ENCODE measurements at regions not wholly inside any gene's neighbourhood (a gene's known extent, or its start where the extent isn't known, plus 50 kb on each side); places are given as distances from the start of the nearest gene placed in this dataset.

- CTCF ChIA-PET, result interaction anchor here (1.1 kb wide), 1 partner anchor 55 kb away, joined by 3 read pairs; no protein-coding TSS in a partner anchor
- Mint-ChIP-seq H3K36me3 (ENCODE audit: low read depth) (peaks cover 3% of the 10 kb centered on the region), H3K27ac (no peak overlapping the region), H3K9me3 (peaks cover 20% of the 10 kb centered on the region), H3K4me3 (no peak overlapping the region), H3K4me1 (ENCODE audit: low read depth) (no peaks in the 10 kb centered on the region), H3K27me3 (ENCODE audit: low read depth) (peaks cover 17% of the 10 kb centered on the region)
- no peak for DNase-seq
- intact Hi-C loops (cut with micrococcal nuclease), result no loop called here
These were observed 221.4 kb upstream of the NFE2L3 start for GRCh38 chr7:25930492-25931048.

- Mint-ChIP-seq H3K4me3 (no peak overlapping the region), H3K9me3 (peaks cover 20% of the 10 kb centered on the region), H3K27ac (no peak overlapping the region), H3K4me1 (ENCODE audit: low read depth) (no peaks in the 10 kb centered on the region), H3K36me3 (ENCODE audit: low read depth) (peaks cover 3% of the 10 kb centered on the region), H3K27me3 (ENCODE audit: low read depth) (peaks cover 19% of the 10 kb centered on the region)
- intact Hi-C loops (cut with micrococcal nuclease), result no loop called here
- CTCF ChIA-PET, result interaction anchor here (1.1 kb wide), 1 partner anchor 54 kb away, joined by 3 read pairs; no protein-coding TSS in a partner anchor
- DNase-seq, result no peak
These were observed 220.8 kb upstream of the NFE2L3 start for GRCh38 chr7:25931156-25931555.

DNA sequence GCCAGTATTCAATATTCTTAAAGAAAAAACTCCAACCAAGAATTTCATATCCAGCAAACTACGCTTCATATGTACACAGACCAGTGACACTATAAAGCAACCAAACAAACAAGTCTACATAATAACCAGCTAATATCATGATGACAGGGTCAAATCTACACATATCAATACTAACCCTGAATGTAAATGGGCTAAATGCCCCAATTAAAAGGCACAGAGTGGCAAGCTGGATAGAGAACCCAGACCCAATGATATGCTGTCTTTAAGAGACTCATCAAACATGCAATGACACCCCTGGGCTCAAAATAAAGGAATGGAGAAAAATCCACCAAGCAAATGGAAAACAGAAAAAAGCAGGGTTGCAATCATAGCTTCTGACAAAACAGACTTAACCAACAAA, 218.1 kb upstream of the NFE2L3 start:
- peaks cover 3% of the 10 kb centered on the region for H3K36me3 Mint-ChIP-seq (ENCODE audit: low read depth)
- DNase-seq, result no peak
- CTCF ChIA-PET, result interaction anchor here (1.3 kb wide), 1 partner anchor 12 kb away, joined by 3 read pairs; no protein-coding TSS in a partner anchor

GRCh38 chr7:25940086-25940906, 211.7 kb upstream of the NFE2L3 start:
- peaks cover 4% of the 10 kb centered on the region for H3K27me3 Mint-ChIP-seq (ENCODE audit: low read depth)
- H3K36me3 Mint-ChIP-seq (ENCODE audit: low read depth), result no peaks in the 10 kb centered on the region
- H3K27ac Mint-ChIP-seq, result peak overlapping the region; percentile 26
- intact Hi-C loops (cut with micrococcal nuclease), result loop anchor here (2.0 kb wide), 1 partner anchor 45 kb away; no protein-coding TSS in a partner anchor
- CTCF ChIA-PET, result interaction anchor here (0.6 to 1.4 kb wide), 4 partner anchors 21 to 89 kb away, joined by 3 to 4 read pairs (median 3); no protein-coding TSS in a partner anchor
- H3K9me3 Mint-ChIP-seq, result no peaks in the 10 kb centered on the region
- H3K4me1 Mint-ChIP-seq (ENCODE audit: low read depth), result peaks cover 12% of the 10 kb centered on the region
- no peak for DNase-seq
- peak overlapping the region; percentile 12 for H3K4me3 Mint-ChIP-seq

More for the DNA sequence above, 218.1 kb upstream of the NFE2L3 start:
- no peaks in the 10 kb centered on the region for H3K4me1 Mint-ChIP-seq (ENCODE audit: low read depth)
- H3K27me3 Mint-ChIP-seq (ENCODE audit: low read depth), result peaks cover 16% of the 10 kb centered on the region
- intact Hi-C loops (cut with micrococcal nuclease), result no loop called here
- H3K9me3 Mint-ChIP-seq, result peaks cover 20% of the 10 kb centered on the region
- H3K4me3 Mint-ChIP-seq, result no peak overlapping the region
- no peak overlapping the region for H3K27ac Mint-ChIP-seq

DNA sequence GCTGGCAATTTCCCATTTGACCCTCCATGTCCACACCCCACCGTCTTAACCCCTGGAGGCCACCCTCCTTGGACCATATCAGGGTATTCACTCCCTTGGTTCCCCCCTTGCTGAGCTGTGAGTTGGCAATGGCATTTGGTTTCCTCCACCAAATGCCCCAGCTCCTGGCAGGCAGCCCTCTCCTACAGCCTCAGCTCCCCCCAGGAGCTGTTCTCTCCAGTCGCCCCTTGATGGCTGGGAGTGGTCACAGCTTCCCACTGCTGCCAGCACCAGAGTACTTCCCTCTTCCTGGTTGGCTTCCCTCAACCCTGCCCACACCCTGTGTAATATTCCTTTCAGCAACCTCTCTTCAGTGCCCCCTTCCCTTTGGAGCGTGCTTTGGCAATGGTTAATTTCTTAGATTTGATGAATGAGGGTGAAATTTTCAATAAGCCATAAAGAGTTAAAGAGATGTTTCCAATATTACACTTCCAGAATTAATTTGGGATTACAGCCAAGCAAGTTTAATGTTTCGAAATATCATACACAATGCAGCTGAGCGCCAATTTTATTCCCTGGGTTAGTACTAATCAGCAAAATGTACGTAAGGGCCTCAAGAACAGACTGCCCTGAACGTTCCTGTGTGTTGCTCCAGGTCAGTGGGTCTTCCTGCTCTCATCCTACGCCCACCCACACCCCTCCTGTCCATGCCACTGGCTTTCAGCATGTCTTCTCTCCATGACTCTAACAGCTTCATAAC, 207.1 kb upstream of the NFE2L3 start:
- H3K4me1 Mint-ChIP-seq (ENCODE audit: low read depth), result peaks cover 23% of the 10 kb centered on the region
- H3K36me3 Mint-ChIP-seq (ENCODE audit: low read depth), result no peaks in the 10 kb centered on the region
- CTCF ChIA-PET, result interaction anchor here (0.7 kb wide), 1 partner anchor 1807 kb away, joined by 3 read pairs; no protein-coding TSS in a partner anchor
- H3K9me3 Mint-ChIP-seq, result no peaks in the 10 kb centered on the region
- H3K27me3 Mint-ChIP-seq (ENCODE audit: low read depth), result peaks cover 5% of the 10 kb centered on the region
- no peak for DNase-seq
- intact Hi-C loops (cut with micrococcal nuclease), result no loop called here
- no peak overlapping the region for H3K27ac Mint-ChIP-seq
- H3K4me3 Mint-ChIP-seq, result no peak overlapping the region

DNA sequence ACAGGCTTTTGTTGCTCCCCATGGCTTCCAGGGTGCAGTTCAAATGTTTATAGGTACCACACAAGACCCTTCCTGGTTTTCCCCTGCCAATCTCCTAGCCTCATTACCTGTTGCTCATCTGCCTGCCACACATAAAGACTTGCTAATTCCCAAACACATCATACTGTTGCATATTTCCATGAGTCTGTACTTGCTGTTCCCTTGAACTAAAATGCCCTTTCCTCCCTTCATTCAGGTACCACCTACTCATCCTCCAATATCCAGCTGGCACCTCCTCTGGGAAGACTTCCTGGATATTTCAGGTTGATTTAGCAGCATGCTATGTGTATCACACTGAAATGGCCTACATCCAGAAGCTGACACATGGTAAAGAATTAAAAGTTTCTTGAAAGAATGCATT, 206.4 kb upstream of the NFE2L3 start:
- Mint-ChIP-seq H3K27me3 (ENCODE audit: low read depth) (peaks cover 7% of the 10 kb centered on the region), H3K4me1 (ENCODE audit: low read depth) (peaks cover 19% of the 10 kb centered on the region), H3K4me3 (no peak overlapping the region), H3K27ac (no peak overlapping the region), H3K9me3 (no peaks in the 10 kb centered on the region), H3K36me3 (ENCODE audit: low read depth) (peaks cover 1% of the 10 kb centered on the region)
- intact Hi-C loops (cut with micrococcal nuclease), result no loop called here
- no peak for DNase-seq
- CTCF ChIA-PET, result no interaction called here

DNA sequence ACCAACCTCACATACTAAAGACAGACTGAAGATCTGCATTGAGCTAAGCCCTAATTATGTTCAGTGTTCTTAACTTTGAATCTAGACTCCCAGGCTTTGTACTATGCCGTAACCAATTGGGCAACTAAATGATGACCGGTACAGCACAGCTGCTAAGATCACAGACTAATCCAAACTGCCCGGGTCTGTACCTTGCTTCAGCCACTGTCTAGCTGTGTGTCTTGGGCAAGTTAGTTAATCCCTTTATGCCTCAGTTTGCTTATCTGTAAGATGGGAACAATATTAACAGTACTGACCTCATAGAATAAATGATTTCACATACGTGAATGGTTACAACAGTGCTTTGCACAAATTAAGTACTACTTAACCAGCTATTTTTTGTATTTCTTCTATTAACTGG, 205.8 kb upstream of the NFE2L3 start:
- H3K4me1 Mint-ChIP-seq (ENCODE audit: low read depth), result peaks cover 14% of the 10 kb centered on the region
- H3K4me3 Mint-ChIP-seq, result no peak overlapping the region
- intact Hi-C loops (cut with micrococcal nuclease), result no loop called here
- H3K27me3 Mint-ChIP-seq (ENCODE audit: low read depth), result peaks cover 7% of the 10 kb centered on the region
- CTCF ChIA-PET, result interaction anchor here (0.6 kb wide), 1 partner anchor 53 kb away, joined by 3 read pairs; no protein-coding TSS in a partner anchor
- no peaks in the 10 kb centered on the region for H3K9me3 Mint-ChIP-seq
- no peak for DNase-seq
- H3K36me3 Mint-ChIP-seq (ENCODE audit: low read depth), result peaks cover 1% of the 10 kb centered on the region
- no peak overlapping the region for H3K27ac Mint-ChIP-seq

DNA sequence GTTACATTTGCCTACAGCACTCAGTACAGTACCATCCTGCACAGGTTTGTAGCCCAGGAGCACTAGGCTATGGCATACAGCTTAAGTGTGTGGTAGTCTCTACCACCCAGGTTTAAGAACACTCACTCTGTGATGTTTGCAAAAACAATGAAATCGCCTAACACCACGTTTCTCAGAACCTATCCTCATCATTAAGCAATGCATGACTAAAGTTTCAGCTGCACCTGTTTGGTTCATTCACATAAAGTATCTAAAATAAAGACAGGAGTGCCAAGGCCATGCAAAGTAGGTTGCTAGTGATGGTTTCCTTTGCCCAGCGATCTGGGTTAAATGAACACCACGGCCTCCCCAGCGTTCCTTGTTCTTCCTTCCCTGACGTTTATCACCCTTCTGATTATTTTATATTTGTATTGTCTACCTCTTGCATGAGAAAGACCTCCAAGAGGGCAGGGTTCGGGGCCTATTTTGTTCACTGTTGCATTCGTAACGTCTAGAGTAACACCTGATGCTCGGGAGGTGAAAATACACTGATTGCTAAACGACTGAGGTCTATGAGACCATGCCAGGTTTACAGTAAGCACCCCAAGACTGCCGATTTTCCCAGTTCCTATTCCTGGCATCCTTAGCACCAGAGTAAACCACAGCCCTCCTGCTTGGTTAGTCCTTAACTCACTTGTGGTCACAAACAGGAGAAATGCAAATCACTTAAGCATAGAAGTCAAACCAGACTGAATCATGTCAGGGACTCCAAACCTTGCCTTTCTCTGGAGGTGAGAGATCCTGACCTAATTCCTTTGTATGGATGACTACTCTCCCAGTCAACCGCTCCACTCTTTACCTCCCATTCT, 204.1 kb upstream of the NFE2L3 start:
- intact Hi-C loops (cut with micrococcal nuclease), result no loop called here
- CTCF ChIA-PET, result no interaction called here
- Mint-ChIP-seq H3K27ac (no peak overlapping the region), H3K36me3 (ENCODE audit: low read depth) (peaks cover 1% of the 10 kb centered on the region), H3K9me3 (no peaks in the 10 kb centered on the region), H3K27me3 (ENCODE audit: low read depth) (peaks cover 7% of the 10 kb centered on the region), H3K4me1 (ENCODE audit: low read depth) (peaks cover 16% of the 10 kb centered on the region), H3K4me3 (no peak overlapping the region)
- DNase-seq, result no peak

GRCh38 chr7:25949736-25950487, 202.1 kb upstream of the NFE2L3 start:
- peaks cover 1% of the 10 kb centered on the region for H3K36me3 Mint-ChIP-seq (ENCODE audit: low read depth)
- H3K27me3 Mint-ChIP-seq (ENCODE audit: low read depth), result peaks cover 7% of the 10 kb centered on the region
- intact Hi-C loops (cut with micrococcal nuclease), result loop anchor here (1.0 to 5.0 kb wide), 4 partner anchors 9 to 417 kb away; partner anchors contain the start of gene SNX10
- H3K4me1 Mint-ChIP-seq (ENCODE audit: low read depth), result peaks cover 16% of the 10 kb centered on the region
- H3K27ac Mint-ChIP-seq, result no peak overlapping the region
- H3K9me3 Mint-ChIP-seq, result no peaks in the 10 kb centered on the region
- CTCF ChIA-PET, result interaction anchor here (1.1 kb wide), 1 partner anchor 70 kb away, joined by 3 read pairs; no protein-coding TSS in a partner anchor
- H3K4me3 Mint-ChIP-seq, result peak overlapping the region; percentile 81
- no peak for DNase-seq

DNA sequence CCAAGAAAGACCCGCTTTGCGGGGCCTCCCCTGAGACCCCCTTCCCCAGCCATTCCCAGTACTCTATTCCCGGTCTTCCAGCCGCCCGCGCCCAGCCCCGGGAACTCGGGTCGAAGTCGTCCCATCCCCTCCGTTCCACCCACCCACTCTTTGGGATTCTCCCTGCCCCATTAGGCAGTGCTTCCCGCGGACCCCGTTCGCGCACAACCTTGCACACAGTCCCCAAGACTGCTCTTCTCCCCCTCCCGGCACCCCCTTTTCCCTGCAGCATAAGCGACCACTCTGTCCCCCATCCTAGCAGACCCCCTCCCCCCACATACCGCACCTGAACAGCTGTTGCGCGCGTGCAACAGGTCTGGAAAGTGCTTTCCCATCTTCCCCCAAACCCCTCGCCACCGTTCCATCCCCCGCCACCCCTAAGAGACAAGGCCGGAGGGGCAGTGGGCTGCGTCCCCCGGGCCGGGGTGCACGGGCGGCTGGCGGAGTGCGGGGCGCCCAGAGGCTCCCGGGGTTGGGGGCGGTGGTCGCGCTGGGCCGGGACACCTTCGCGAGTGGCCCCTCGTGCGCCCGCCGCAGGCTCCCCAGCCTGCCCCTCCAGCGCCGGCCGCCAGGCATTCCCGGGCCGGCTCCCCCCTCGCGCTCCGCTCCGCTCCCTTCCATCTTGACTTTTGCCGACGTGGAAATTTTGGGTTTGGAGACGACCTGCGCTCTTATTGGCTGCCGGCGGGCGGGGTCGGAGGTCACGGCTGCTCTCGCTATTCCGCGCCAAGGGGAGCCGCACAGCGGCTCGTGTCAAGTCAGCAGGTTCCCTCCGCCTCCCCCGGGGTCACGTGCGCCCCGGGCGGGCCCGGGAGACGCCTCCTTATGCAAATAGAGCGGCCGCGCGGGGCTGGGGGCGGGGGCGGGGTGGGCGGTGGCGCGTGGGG, 201.2 kb upstream of the NFE2L3 start:
- CTCF ChIA-PET, result interaction anchor here (1.1 kb wide), 1 partner anchor 70 kb away, joined by 3 read pairs; no protein-coding TSS in a partner anchor
- peak; percentile 91 for DNase-seq
- peaks cover 1% of the 10 kb centered on the region for H3K36me3 Mint-ChIP-seq (ENCODE audit: low read depth)
- no peak overlapping the region for H3K27ac Mint-ChIP-seq
- H3K9me3 Mint-ChIP-seq, result no peaks in the 10 kb centered on the region
- intact Hi-C loops (cut with micrococcal nuclease), result loop anchor here (1.0 to 5.0 kb wide), 6 partner anchors 56 to 417 kb away; partner anchors contain the start of genes CBX3, NFE2L3 and SNX10
- peaks cover 16% of the 10 kb centered on the region for H3K4me1 Mint-ChIP-seq (ENCODE audit: low read depth)
- peak overlapping the region; percentile 88 for H3K4me3 Mint-ChIP-seq
- peaks cover 7% of the 10 kb centered on the region for H3K27me3 Mint-ChIP-seq (ENCODE audit: low read depth)

All from activated naive CD4-positive, alpha-beta T cell treated with anti-CD3 and anti-CD28 coated beads for 36 hours (primary cell).